Calu3 (cell line): ENCODE measurements at regions not wholly inside any gene's neighbourhood (a gene's known extent, or its start where the extent isn't known, plus 50 kb on each side); places are given as distances from the start of the nearest gene placed in this dataset.

Experiments
- BruUV-seq: library from RNA; stranded (reverse); fragments of 400-500 nt; replicated peaks from 2 replicates; lab custom pipeline; 2021; lab: Mats Ljungman, UMichigan
- CTCF ChIA-PET: fragments of 300-600 bp; sonication (Branson Sonifier 250); formaldehyde crosslinking; loops from one replicate; lab custom pipeline; 2022; ENCODE audit warnings: antibody characterized with exemption; lab: Charles Lee
- DNase-seq: peaks from one replicate; pipeline ENCODE4 v3.0.0; 2022
- H3K27ac Mint-ChIP-seq: one replicate; pipeline ENCODE4 v1.8.0; 2022; ENCODE audit warnings: mixed read lengths; ENCODE audit not compliant: unreplicated experiment
- H3K27me3 Mint-ChIP-seq: one replicate; pipeline ENCODE4 v1.8.0; 2022; ENCODE audit warnings: mixed read lengths; ENCODE audit not compliant: unreplicated experiment
- H3K36me3 Mint-ChIP-seq: one replicate; pipeline ENCODE4 v1.8.0; 2022; ENCODE audit warnings: mild to moderate bottlenecking, moderate library complexity, mixed read lengths; ENCODE audit not compliant: insufficient read depth, unreplicated experiment
- H3K4me1 Mint-ChIP-seq: one replicate; pipeline ENCODE4 v1.8.0; 2022; ENCODE audit warnings: mild to moderate bottlenecking, low read depth, mixed read lengths; ENCODE audit not compliant: unreplicated experiment
- H3K4me3 Mint-ChIP-seq: one replicate; pipeline ENCODE4 v1.8.0; 2022; ENCODE audit warnings: mild to moderate bottlenecking, low read depth, moderate library complexity, mixed read lengths; ENCODE audit not compliant: unreplicated experiment
- H3K9me3 Mint-ChIP-seq: one replicate; pipeline ENCODE4 v1.8.0; 2022; ENCODE audit warnings: low read depth, mixed read lengths; ENCODE audit not compliant: unreplicated experiment
- intact Hi-C: fragments of 100-400 bp; cut with micrococcal nuclease; formaldehyde crosslinking; loops from one replicate; pipeline ENCODE4 v1.10.0; 2022; ENCODE audit not compliant: unreplicated experiment
- TF ChIP-seq, protein P1 (sequence below): fragments of 200-600 bp; IDR thresholded peaks from one replicate; pipeline ENCODE4 v1.8.0; 2022; ENCODE audit warnings: antibody characterized with exemption; ENCODE audit not compliant: unreplicated experiment

DNA sequence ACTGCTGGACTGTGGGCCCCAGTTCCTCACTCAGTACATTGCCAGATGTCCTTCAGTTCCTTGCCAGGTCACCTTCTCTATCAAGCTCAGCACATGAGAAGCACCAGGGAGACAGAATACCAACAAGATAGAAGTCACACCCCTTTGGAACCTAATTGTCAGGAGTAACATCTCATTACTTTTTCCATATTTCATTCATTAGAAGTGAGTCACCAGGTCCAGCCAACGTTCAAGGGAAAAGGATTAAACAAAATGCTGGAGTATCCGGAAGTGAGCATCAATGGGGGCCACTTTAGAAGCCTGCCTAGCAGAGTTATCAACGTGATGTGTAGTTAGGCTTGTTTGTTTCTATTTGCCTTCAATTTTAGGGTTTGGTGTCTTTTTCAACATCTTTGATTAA, 569.3 kb downstream of the MIAT start:
- no peaks in the 10 kb centered on the region for H3K36me3 Mint-ChIP-seq
- CTCF ChIA-PET, result no interaction called here
- H3K4me3 Mint-ChIP-seq, result no peak overlapping the region
- no TSS peak for BruUV-seq
- no peaks in the 10 kb centered on the region for H3K4me1 Mint-ChIP-seq
- H3K9me3 Mint-ChIP-seq, result no peaks in the 10 kb centered on the region
- no peaks in the 10 kb centered on the region for H3K27me3 Mint-ChIP-seq
- H3K27ac Mint-ChIP-seq, result no peak overlapping the region
- TF ChIP-seq, protein P1, sequence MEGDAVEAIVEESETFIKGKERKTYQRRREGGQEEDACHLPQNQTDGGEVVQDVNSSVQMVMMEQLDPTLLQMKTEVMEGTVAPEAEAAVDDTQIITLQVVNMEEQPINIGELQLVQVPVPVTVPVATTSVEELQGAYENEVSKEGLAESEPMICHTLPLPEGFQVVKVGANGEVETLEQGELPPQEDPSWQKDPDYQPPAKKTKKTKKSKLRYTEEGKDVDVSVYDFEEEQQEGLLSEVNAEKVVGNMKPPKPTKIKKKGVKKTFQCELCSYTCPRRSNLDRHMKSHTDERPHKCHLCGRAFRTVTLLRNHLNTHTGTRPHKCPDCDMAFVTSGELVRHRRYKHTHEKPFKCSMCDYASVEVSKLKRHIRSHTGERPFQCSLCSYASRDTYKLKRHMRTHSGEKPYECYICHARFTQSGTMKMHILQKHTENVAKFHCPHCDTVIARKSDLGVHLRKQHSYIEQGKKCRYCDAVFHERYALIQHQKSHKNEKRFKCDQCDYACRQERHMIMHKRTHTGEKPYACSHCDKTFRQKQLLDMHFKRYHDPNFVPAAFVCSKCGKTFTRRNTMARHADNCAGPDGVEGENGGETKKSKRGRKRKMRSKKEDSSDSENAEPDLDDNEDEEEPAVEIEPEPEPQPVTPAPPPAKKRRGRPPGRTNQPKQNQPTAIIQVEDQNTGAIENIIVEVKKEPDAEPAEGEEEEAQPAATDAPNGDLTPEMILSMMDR, result no peak
- DNase-seq, result no peak
- intact Hi-C loops, result no loop called here

DNA sequence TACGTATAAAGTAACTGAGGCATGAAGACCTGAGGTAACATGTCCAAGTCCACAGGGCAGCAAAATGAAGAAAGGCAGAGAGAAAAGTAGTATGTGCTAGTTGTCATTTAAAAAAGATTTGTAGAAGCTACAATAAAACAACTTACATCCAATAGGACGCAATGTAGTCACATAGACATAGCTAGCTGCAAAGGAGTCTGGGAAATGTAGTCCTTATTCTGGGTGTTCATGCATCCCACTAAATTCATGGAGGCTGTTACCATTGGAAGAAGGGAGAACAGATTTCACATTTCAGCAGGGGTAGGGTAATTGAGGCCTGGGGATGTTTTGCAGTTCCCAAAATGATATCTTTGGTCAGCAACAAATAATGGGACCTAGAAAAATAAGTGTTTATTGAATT, 571.4 kb downstream of the MIAT start:
- Mint-ChIP-seq H3K4me3 (no peak overlapping the region), H3K27me3 (no peaks in the 10 kb centered on the region), H3K9me3 (no peaks in the 10 kb centered on the region), H3K36me3 (no peaks in the 10 kb centered on the region), H3K4me1 (no peaks in the 10 kb centered on the region), H3K27ac (no peak overlapping the region)
- TF ChIP-seq, protein P1, result no peak
- intact Hi-C loops, result no loop called here
- CTCF ChIA-PET, result no interaction called here
- BruUV-seq, result no TSS peak
- no peak for DNase-seq

DNA sequence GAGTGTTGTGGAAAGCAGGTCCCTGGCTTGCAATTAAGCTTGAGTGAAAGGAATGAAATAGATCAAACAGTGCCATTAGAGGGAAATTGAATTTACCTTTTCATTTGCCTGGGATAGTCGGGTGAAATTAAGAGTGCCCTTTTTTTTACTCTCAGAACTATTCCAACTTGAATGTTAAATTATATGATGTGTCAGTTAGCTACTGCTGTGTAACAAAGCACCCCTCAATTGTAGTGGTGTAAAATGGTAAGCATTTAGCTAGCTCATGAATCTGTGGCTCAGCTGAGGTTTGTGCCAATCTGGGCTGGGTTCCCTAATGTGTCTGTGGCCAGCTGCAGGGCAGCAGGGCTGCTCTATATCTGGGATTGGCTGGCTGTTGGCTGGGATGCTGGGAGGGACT, 571.4 kb downstream of the MN1 start:
- no peaks in the 10 kb centered on the region for H3K27me3 Mint-ChIP-seq
- TF ChIP-seq, protein P1, result no peak

DNA sequence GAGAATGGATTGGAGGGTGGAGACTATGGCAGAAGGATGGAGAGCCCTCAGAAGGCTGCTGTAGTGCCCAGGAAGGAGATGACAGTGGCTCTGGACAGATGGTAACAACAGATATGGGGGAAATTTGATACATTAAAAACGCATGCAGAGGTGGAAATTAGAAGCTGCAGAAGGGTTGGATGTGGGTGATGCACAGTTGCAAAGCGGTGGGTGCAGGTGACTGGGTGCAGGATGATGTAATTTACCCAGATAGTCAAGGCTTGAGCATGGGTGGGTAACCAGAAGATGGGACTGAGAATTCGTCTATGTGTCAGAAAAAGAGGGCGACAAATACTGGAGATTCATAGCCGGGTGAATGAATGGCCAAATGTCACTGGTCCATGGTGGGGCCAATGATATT, 570.3 kb downstream of the MN1 start:
- no TSS peak for BruUV-seq
- intact Hi-C loops, result no loop called here
- Mint-ChIP-seq H3K4me3 (no peak overlapping the region), H3K27ac (no peak overlapping the region), H3K27me3 (no peaks in the 10 kb centered on the region), H3K9me3 (no peaks in the 10 kb centered on the region), H3K36me3 (no peaks in the 10 kb centered on the region), H3K4me1 (no peaks in the 10 kb centered on the region)
- TF ChIP-seq, protein P1, result no peak
- no peak for DNase-seq
- CTCF ChIA-PET, result no interaction called here

More for the DNA sequence above, 571.4 kb downstream of the MN1 start:
- no peak for DNase-seq
- CTCF ChIA-PET, result interaction anchor here (0.8 to 1.1 kb wide), 2 partner anchors 9 to 246 kb away, joined by 3 to 13 read pairs; no protein-coding TSS in a partner anchor
- H3K4me3 Mint-ChIP-seq, result no peak overlapping the region
- H3K36me3 Mint-ChIP-seq, result no peaks in the 10 kb centered on the region
- no TSS peak for BruUV-seq
- H3K4me1 Mint-ChIP-seq, result no peaks in the 10 kb centered on the region
- intact Hi-C loops, result no loop called here
- H3K27ac Mint-ChIP-seq, result no peak overlapping the region
- H3K9me3 Mint-ChIP-seq, result no peaks in the 10 kb centered on the region
